ENCODE measurements at regions not wholly inside any gene's neighbourhood (a gene's known extent, or its start where the extent isn't known, plus 50 kb on each side); places are given as distances from the start of the nearest gene placed in this dataset.

GRCh38 chr2:140033638-140034037 is 1253.4 kb upstream of the NXPH2 start:
- H3K4me3 ChIP-seq (ENCODE audit: low read depth, low read length): no peak overlapping the region
- DNase-seq (ENCODE audit: low read depth): no peak
- no peak for TF ChIP-seq CTCF (conservative IDR thresholded peaks at IDR 0.05; ENCODE audit: low read depth, low read length)

GRCh38 chr2:140027966-140028365 is 1247.8 kb upstream of the NXPH2 start:
- H3K4me3 ChIP-seq (ENCODE audit: low read depth, low read length): no peak overlapping the region
- no peak for DNase-seq (ENCODE audit: low read depth)
- TF ChIP-seq CTCF (conservative IDR thresholded peaks at IDR 0.05; ENCODE audit: low read depth, low read length): no peak

GRCh38 chr2:140027320-140027719 is 1247.1 kb upstream of the NXPH2 start:
- H3K4me3 ChIP-seq (ENCODE audit: low read depth, low read length): no peak overlapping the region
- no peak for TF ChIP-seq CTCF (conservative IDR thresholded peaks at IDR 0.05; ENCODE audit: low read depth, low read length)
- no peak for DNase-seq (ENCODE audit: low read depth)

GRCh38 chr2:140023291-140023690 is 1243.1 kb upstream of the NXPH2 start:
- H3K4me3 ChIP-seq (ENCODE audit: low read depth, low read length): no peak overlapping the region
- no peak for TF ChIP-seq CTCF (conservative IDR thresholded peaks at IDR 0.05; ENCODE audit: low read depth, low read length)
- DNase-seq (ENCODE audit: low read depth): peak; percentile 2

GRCh38 chr2:140018541-140018940 is 1238.4 kb upstream of the NXPH2 start:
- no peak for TF ChIP-seq CTCF (conservative IDR thresholded peaks at IDR 0.05; ENCODE audit: low read depth, low read length)
- no peak overlapping the region for H3K4me3 ChIP-seq (ENCODE audit: low read depth, low read length)
- DNase-seq (ENCODE audit: low read depth): no peak

GRCh38 chr2:140014204-140014546 is 1234.0 kb upstream of the NXPH2 start:
- no peak overlapping the region for H3K4me3 ChIP-seq (ENCODE audit: low read depth, low read length)
- DNase-seq (ENCODE audit: low read depth): no peak
- no peak for TF ChIP-seq CTCF (conservative IDR thresholded peaks at IDR 0.05; ENCODE audit: low read depth, low read length)

GRCh38 chr2:140013545-140014203 is 1233.5 kb upstream of the NXPH2 start:
- H3K4me3 ChIP-seq (ENCODE audit: low read depth, low read length): no peak overlapping the region
- DNase-seq (ENCODE audit: low read depth): no peak
- no peak for TF ChIP-seq CTCF (conservative IDR thresholded peaks at IDR 0.05; ENCODE audit: low read depth, low read length)

Data from choroid plexus epithelial cell (primary cell).